Naive thymus-derived CD4-positive, alpha-beta T cell (primary cell): ENCODE measurements at regions not wholly inside any gene's neighbourhood (a gene's known extent, or its start where the extent isn't known, plus 50 kb on each side); places are given as distances from the start of the nearest gene placed in this dataset.

Source experiments
- ATAC-seq: fragments of 150-1000 bp; cut with Tn5 transposase; 2 replicates; pipeline ENCODE4 v1.10.0; 2021; ENCODE audit warnings: mild to moderate bottlenecking, moderate library complexity
- CTCF ChIA-PET: fragments of 350-600 bp; sonication (Branson Sonifier 250); formaldehyde crosslinking; loops from one replicate; lab custom pipeline; 2021; ENCODE audit warnings: antibody characterized with exemption; lab: Charles Lee
- POLR2A ChIA-PET: fragments of 350-600 bp; sonication (Branson Sonifier 250); formaldehyde crosslinking; loops from one replicate; lab custom pipeline; 2021; ENCODE audit warnings: antibody characterized with exemption, inconsistent platforms; lab: Charles Lee
- DNase-seq, 9 donors: peaks; one replicate each; pipeline versions ENCODE4 v3.0.0 to v3.0.0-alpha.2; 2020 to 2022; ENCODE audit warnings: mixed read lengths in 1 of 9
- H3K27ac ChIP-seq: one replicate; pipeline ENCODE4 v1.7.0; 2013; ENCODE audit warnings: mild to moderate bottlenecking, low read depth, low read length, moderate library complexity
- H3K27me3 ChIP-seq, 2 donors: one replicate each; pipeline ENCODE4 v1.7.0; 2013; ENCODE audit warnings: low read length in 2 of 2, mild to moderate bottlenecking in 2 of 2, moderate library complexity in 2 of 2; ENCODE audit not compliant: control insufficient read depth in 2 of 2, insufficient read depth in 2 of 2
- H3K36me3 ChIP-seq, 3 experiments: 1 replicate in 2 of 3; 2 replicates in 1 of 3; pipeline ENCODE4 v1.7.0; 2013; ENCODE audit warnings: low read length in 3 of 3, mild to moderate bottlenecking in 3 of 3, moderate library complexity in 1 of 3; ENCODE audit not compliant: insufficient read depth in 3 of 3, control insufficient read depth in 2 of 3
- H3K4me1 ChIP-seq, 2 donors: one replicate each; pipeline ENCODE4 v1.7.0; 2013; ENCODE audit warnings: low read length in 2 of 2, mild to moderate bottlenecking in 2 of 2, moderate library complexity in 1 of 2; ENCODE audit not compliant: control insufficient read depth in 2 of 2, insufficient read depth in 2 of 2
- H3K4me3 ChIP-seq: 2 replicates; pipeline ENCODE4 v1.7.0; 2013; ENCODE audit warnings: mild to moderate bottlenecking, low read length
- H3K9me3 ChIP-seq, 3 experiments: 1 replicate in 2 of 3; 2 replicates in 1 of 3; pipeline ENCODE4 v1.7.0; 2013; ENCODE audit warnings: low read length in 3 of 3; ENCODE audit not compliant: control insufficient read depth in 2 of 3
- H3K27ac Mint-ChIP-seq, 9 donors: one replicate each; pipeline ENCODE4 v1.8.0; 2020 to 2022; ENCODE audit warnings: mixed read lengths in 9 of 9, mild to moderate bottlenecking in 8 of 9, moderate library complexity in 5 of 9, inconsistent platforms in 2 of 9
- H3K27me3 Mint-ChIP-seq, 5 donors: one replicate each; pipeline ENCODE4 v1.8.0; 2021 to 2022; ENCODE audit warnings: mixed read lengths in 5 of 5, mild to moderate bottlenecking in 1 of 5
- H3K36me3 Mint-ChIP-seq, 5 donors: one replicate each; pipeline ENCODE4 v1.8.0; 2020 to 2022; ENCODE audit warnings: mixed read lengths in 5 of 5, mild to moderate bottlenecking in 3 of 5, inconsistent platforms in 1 of 5
- H3K4me1 Mint-ChIP-seq, 7 donors: one replicate each; pipeline ENCODE4 v1.8.0; 2020 to 2022; ENCODE audit warnings: mixed read lengths in 7 of 7, mild to moderate bottlenecking in 3 of 7, inconsistent platforms in 1 of 7
- H3K4me3 Mint-ChIP-seq, 10 donors: one replicate each; pipeline ENCODE4 v1.8.0; 2020 to 2022; ENCODE audit warnings: mild to moderate bottlenecking in 10 of 10, mixed read lengths in 10 of 10, moderate library complexity in 6 of 10, inconsistent platforms in 2 of 10
- H3K9me3 Mint-ChIP-seq, 11 donors: one replicate each; pipeline ENCODE4 v1.8.0; 2020 to 2022; ENCODE audit warnings: mixed read lengths in 11 of 11, mild to moderate bottlenecking in 4 of 11, inconsistent platforms in 1 of 11, moderate library complexity in 1 of 11
- intact Hi-C, 2 donors: fragments of 100-400 bp; cut with micrococcal nuclease; formaldehyde crosslinking; loops; one replicate each; pipeline ENCODE4 v1.15.1; 2023

DNA sequence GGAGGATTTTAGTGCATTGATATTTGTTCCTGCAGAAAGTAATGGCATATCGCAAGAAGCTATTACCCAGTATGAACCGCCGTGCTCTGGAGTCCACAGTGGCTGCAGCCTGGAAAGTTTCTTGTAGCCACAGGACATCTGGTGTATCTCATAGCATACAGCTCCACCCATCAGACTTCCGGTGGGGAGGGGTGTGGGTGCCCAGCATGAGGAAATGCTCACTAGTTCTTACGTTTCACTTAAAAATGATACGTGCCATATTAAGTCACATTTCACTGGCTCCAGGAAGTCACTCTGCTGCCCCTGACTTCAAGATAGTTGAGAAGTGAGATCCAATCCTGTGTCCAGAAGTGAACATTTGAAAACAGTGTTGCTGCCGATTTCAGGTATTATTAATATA, 990.4 kb downstream of the GBE1 start:
- intact Hi-C loops = no loop called here
- Mint-ChIP-seq H3K36me3 (no peaks in the 10 kb centered on the region), H3K4me3 (peak overlapping the region in 1 of 10 donors; percentile 61), H3K27me3 (no peaks in the 10 kb centered on the region), H3K4me1 (no peaks in the 10 kb centered on the region), H3K27ac (no peak overlapping the region), H3K9me3 (peaks cover 0 to 14% (median 5%) of the 10 kb centered on the region in 11 donors)
- no peak for ATAC-seq
- H3K4me1 ChIP-seq = no peaks in the 10 kb centered on the region
- ChIA-PET POLR2A (no interaction called here), CTCF (no interaction called here)
- no peak overlapping the region for H3K4me3 ChIP-seq
- no peaks in the 10 kb centered on the region for H3K9me3 ChIP-seq
- no peaks in the 10 kb centered on the region for H3K36me3 ChIP-seq
- DNase-seq = peak in 1 of 9 donors; percentile 19
- no peaks in the 10 kb centered on the region for H3K27me3 ChIP-seq
- H3K27ac ChIP-seq = no peak overlapping the region

DNA sequence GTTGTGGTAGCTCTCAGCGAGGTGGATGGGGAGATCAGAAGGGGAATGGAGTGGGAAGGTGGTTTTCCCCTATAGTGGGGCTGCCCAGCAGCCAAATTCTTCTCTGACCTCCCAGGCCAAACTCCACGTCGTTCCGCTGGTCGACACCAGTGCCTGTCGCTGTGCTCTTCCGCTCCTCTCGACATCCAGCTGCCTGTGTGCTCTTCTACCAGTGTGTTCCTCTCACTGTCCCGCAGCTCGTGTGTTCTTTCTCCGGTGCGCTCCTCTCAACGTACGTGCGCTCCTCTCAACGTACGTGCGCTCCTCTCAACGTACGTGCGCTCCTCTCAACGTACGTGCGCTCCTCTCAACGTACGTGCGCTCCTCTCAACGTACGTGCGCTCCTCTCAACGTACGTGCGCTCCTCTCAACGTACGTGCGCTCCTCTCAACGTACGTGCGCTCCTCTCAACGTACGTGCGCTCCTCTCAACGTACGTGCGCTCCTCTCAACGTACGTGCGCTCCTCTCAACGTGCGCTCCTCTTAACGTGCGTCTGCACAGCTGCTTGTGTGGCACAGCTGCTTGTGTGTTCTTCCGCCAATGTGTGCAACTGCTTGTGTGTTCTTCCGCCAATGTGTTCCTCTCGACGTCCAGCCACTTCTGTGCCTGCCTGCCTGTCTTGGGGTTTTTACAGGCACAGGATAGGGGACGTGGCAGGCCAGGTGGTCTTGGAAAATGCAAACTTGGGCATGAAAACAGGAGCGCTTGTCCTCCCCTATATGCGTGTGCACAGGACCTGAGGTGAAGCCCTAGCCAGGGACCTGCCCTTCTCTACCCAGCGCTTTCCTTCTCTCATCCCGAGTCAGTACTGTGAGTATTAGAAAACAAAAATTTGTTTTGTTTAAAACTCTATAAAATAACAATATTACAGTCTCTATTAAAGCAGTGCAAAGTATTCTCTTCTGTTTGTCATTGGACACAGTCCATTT, 991.1 kb downstream of the GBE1 start:
- POLR2A ChIA-PET = no interaction called here
- Histone ChIP-seq H3K4me1 (no peaks in the 10 kb centered on the region), H3K27me3 (no peaks in the 10 kb centered on the region), H3K36me3 (no peaks in the 10 kb centered on the region), H3K4me3 (no peak overlapping the region), H3K9me3 (no peaks in the 10 kb centered on the region), H3K27ac (no peak overlapping the region)
- no peaks in the 10 kb centered on the region for H3K36me3 Mint-ChIP-seq
- peak overlapping the region in 3 of 10 donors; percentile 59 to 69 (median 61) for H3K4me3 Mint-ChIP-seq
- ATAC-seq (no peak), DNase-seq (peak in 1 of 9 donors; percentile 10)
- H3K27me3 Mint-ChIP-seq = no peaks in the 10 kb centered on the region
- no peaks in the 10 kb centered on the region for H3K4me1 Mint-ChIP-seq
- intact Hi-C loops = no loop called here
- peak overlapping the region in 2 of 9 donors; percentile 32 to 33 for H3K27ac Mint-ChIP-seq
- H3K9me3 Mint-ChIP-seq = peaks cover 0 to 14% (median 5%) of the 10 kb centered on the region in 11 donors
- CTCF ChIA-PET = no interaction called here

DNA sequence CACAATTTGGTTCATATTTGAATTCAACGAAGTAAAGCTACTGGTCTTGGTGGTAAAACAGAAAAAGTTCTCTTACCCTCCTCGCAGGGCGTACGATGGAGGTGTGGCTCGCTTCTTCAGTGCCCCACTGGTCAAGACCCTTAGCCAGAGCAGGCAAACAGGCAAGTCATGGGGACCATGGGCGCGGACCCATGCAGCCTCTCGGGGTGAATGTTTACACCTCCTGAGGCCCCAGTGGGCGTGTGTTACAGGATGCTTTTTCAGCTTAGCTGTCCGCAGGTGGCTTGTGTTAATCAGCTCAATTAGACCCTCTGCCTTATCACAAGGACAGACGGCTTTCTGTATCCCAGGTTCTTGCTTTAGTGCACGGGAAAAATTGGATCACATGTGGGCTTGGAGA, 991.8 kb downstream of the GBE1 start:
- no peaks in the 10 kb centered on the region for H3K27me3 Mint-ChIP-seq
- H3K4me3 ChIP-seq = no peak overlapping the region
- DNase-seq = no peak
- H3K4me1 Mint-ChIP-seq = no peaks in the 10 kb centered on the region
- POLR2A ChIA-PET = no interaction called here
- peak overlapping the region in 1 of 10 donors; percentile 58 for H3K4me3 Mint-ChIP-seq
- CTCF ChIA-PET = no interaction called here
- H3K9me3 ChIP-seq = no peaks in the 10 kb centered on the region
- intact Hi-C loops = no loop called here
- no peaks in the 10 kb centered on the region for H3K36me3 Mint-ChIP-seq
- no peaks in the 10 kb centered on the region for H3K4me1 ChIP-seq
- no peak overlapping the region for H3K27ac ChIP-seq
- no peaks in the 10 kb centered on the region for H3K36me3 ChIP-seq
- peak overlapping the region in 1 of 9 donors; percentile 32 for H3K27ac Mint-ChIP-seq
- ATAC-seq = no peak
- H3K9me3 Mint-ChIP-seq = peaks cover 2 to 14% (median 5%) of the 10 kb centered on the region in 11 donors
- H3K27me3 ChIP-seq = no peaks in the 10 kb centered on the region

DNA sequence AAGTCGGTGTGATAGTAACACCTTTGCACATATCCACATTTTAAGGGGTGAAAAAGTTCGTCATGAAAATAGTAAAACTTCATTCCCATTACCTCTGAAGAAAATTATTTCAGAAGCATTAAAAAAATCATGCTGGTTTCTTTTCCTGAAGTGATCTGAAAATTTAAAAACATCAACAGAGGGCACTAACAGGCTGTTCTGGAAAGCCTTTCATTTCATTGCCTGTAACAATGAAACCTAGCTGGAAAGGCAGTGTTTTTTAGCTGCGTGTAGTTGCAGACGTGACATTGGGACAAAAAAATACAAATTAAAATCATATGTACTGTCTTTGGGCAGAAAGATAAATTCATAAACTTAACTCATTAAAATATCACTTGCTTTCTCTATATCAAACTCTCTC, 993.8 kb downstream of the GBE1 start:
- intact Hi-C loops = no loop called here
- POLR2A ChIA-PET = no interaction called here
- ATAC-seq = no peak

DNA sequence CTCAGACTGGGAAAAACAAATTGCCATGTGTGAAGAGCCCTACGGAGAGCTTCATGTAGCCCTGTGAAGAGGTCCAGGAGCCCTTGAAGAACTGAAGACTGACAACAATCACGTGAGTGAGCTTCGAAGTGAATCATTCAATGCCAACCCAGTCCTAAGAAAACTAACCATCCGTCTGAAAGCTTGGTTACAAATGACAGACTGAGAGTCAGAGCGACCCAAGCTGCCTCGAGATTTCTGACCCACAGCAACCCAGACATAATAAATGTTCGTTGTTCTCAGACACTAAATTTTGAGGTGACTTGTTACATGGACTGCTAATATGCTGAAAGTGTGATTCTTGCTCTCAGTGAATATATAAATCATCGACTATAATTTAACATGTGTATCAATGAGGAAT, 987.2 kb upstream of the ROBO1 start:
- ChIA-PET POLR2A (no interaction called here), CTCF (no interaction called here)
- no peaks in the 10 kb centered on the region for H3K27me3 Mint-ChIP-seq
- Histone ChIP-seq H3K27me3 (no peaks in the 10 kb centered on the region), H3K4me1 (no peaks in the 10 kb centered on the region), H3K4me3 (no peak overlapping the region), H3K36me3 (no peaks in the 10 kb centered on the region), H3K27ac (no peak overlapping the region), H3K9me3 (no peaks in the 10 kb centered on the region)
- peaks cover 0 to 11% (median 4%) of the 10 kb centered on the region in 11 donors for H3K9me3 Mint-ChIP-seq
- H3K27ac Mint-ChIP-seq = no peak overlapping the region
- no peaks in the 10 kb centered on the region for H3K36me3 Mint-ChIP-seq
- intact Hi-C loops = loop anchor here in 1 of 2 donors (10.0 kb wide), 1 partner anchor 1160 kb away; no protein-coding TSS in a partner anchor
- DNase-seq (no peak), ATAC-seq (no peak)
- no peaks in the 10 kb centered on the region for H3K4me1 Mint-ChIP-seq
- H3K4me3 Mint-ChIP-seq = no peak overlapping the region

More for the DNA sequence above, 993.8 kb downstream of the GBE1 start:
- Histone ChIP-seq H3K27ac (no peak overlapping the region), H3K27me3 (no peaks in the 10 kb centered on the region), H3K4me3 (no peak overlapping the region), H3K9me3 (no peaks in the 10 kb centered on the region), H3K4me1 (no peaks in the 10 kb centered on the region), H3K36me3 (no peaks in the 10 kb centered on the region)
- Mint-ChIP-seq H3K27me3 (no peaks in the 10 kb centered on the region), H3K9me3 (peaks cover 3 to 14% (median 8%) of the 10 kb centered on the region in 11 donors), H3K4me3 (no peak overlapping the region), H3K4me1 (no peaks in the 10 kb centered on the region), H3K36me3 (no peaks in the 10 kb centered on the region), H3K27ac (no peak overlapping the region)
- CTCF ChIA-PET = no interaction called here
- DNase-seq = no peak

DNA sequence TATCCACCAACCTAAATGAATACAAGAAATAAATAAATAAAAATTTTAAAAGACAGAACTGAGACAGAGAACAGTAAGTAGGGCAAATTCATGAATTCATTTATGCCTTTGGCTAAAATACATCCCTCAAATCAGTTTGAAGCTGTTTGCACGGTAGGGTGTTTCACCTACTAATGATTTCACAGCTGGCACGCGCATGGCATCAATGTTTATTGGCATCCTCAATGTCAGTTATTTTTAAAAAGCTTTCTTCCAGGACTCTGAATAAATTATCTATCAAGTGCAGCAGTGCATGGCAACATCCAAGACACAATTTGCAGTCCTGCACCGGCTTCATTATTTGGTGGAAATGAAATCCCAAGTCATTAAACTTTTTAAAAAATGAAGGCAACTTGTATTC, 985.2 kb upstream of the ROBO1 start:
- no peak for ATAC-seq
- H3K36me3 Mint-ChIP-seq = no peaks in the 10 kb centered on the region
- no peak overlapping the region for H3K4me3 Mint-ChIP-seq

More for the DNA sequence above, 985.2 kb upstream of the ROBO1 start:
- H3K36me3 ChIP-seq = no peaks in the 10 kb centered on the region
- no peaks in the 10 kb centered on the region for H3K4me1 ChIP-seq
- H3K27me3 Mint-ChIP-seq = no peaks in the 10 kb centered on the region
- ChIA-PET CTCF (no interaction called here), POLR2A (no interaction called here)
- no peak overlapping the region for H3K4me3 ChIP-seq
- no peaks in the 10 kb centered on the region for H3K27me3 ChIP-seq
- H3K4me1 Mint-ChIP-seq = no peaks in the 10 kb centered on the region
- no peaks in the 10 kb centered on the region for H3K9me3 ChIP-seq
- H3K27ac Mint-ChIP-seq = no peak overlapping the region
- intact Hi-C loops = loop anchor here in 1 of 2 donors (10.0 kb wide), 1 partner anchor 1162 kb away; no protein-coding TSS in a partner anchor
- no peak overlapping the region for H3K27ac ChIP-seq
- no peak for DNase-seq
- peaks cover 0 to 15% (median 3%) of the 10 kb centered on the region in 11 donors for H3K9me3 Mint-ChIP-seq
